ENCODE measurements at regions not wholly inside any gene's neighbourhood (a gene's known extent, or its start where the extent isn't known, plus 50 kb on each side); places are given as distances from the start of the nearest gene placed in this dataset.
"Not testable (repeated sequence)": the region's sequence is repeated elsewhere in the genome, so short reads cannot be mapped to it uniquely, and the experiment has no call there.

DNA sequence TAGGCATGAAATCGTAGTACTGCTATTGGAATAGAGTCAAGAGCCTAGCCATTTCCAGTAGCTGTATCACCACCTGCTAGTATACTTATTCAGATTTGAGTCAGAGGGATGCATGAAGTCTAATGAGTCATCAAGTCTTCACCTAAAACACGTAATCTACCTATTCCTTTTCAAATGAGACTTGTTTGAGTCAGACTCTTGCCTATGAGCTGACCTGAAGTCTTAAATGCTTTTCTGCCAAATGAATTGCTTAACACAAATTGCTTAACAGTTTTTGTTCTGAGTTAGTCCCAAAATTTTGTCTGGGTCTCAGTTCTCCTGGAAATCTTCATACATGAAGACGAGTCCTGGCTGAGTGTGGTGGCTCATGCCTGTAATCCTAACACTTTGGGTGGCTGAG is 165.2 kb downstream of the GNAT3 start:
- DNase-seq: no peak

GRCh38 chr7:80335511-80336231 is 176.2 kb downstream of the GNAT3 start:
- DNase-seq: peak; percentile 50

DNA sequence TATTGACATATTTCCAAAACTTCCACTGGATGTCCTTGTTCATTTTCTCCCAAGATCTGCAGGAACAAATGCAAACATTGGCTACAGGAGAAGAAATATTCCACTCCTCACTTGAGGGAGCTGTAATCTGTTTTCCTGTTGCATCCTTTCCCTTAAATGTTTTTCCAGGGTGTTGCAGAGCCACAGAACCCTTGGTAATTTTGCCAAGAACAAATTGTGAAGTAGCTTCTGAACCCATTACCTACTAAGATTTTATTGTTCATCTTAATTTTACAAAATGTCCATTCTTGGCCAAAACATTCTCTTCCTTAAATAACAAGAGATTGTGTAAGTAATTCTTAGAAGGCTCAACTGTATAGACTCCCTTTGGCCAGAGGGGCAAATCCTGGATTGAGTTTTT is 177.0 kb downstream of the GNAT3 start:
- no peak for DNase-seq

DNA sequence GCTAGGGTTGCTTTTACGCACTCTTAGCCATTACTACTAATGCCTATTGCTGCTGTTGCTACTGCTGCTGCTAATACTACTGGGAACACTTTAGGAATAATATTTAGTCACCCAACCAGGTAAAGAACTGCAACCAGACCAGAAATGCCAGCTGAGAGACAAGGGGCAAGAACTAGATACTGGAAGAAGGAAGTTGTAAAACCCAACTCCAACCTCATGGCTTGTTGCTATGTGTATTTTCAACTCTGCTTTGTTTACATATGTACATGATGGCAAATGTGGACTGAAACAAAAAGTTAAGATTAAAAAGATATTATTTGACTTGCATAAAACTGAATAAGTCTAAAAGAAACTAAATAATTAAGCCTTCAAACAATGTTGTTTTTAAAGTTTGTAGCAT is 177.7 kb downstream of the GNAT3 start:
- no peak for DNase-seq

DNA sequence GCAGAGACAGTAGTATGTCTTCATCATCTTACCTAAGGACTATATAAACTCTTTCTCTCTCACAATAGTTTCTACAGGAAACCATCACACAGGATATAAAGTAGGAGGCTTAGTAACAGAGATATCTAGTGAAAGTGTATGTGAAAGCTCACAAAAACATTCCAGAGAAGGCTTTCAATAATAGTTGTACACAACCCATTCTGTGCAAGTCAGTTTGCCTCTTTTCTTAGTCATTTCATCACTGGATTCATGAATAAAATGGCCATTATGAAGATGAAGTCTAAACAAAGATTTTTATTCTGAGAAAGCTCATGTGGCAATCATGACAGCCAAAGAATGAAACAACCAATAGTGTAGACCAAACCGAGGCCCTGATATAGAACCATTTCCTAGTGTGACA is 178.8 kb downstream of the GNAT3 start:
- no peak for DNase-seq

- DNase-seq: no peak
Observed at GRCh38 chr7:80330434-80330833, 181.4 kb downstream of the GNAT3 start.

- no peak for DNase-seq
Observed at GRCh38 chr7:80324032-80324431, 187.8 kb downstream of the GNAT3 start.

GRCh38 chr7:80319461-80319860 is 184.8 kb downstream of the GNAI1 start:
- no peak for DNase-seq

GRCh38 chr7:80318081-80318480 is 183.4 kb downstream of the GNAI1 start:
- no peak for DNase-seq

GRCh38 chr7:80316811-80317210 is 182.2 kb downstream of the GNAI1 start:
- DNase-seq: no peak

GRCh38 chr7:80313716-80314115 is 179.1 kb downstream of the GNAI1 start:
- DNase-seq: no peak

DNA sequence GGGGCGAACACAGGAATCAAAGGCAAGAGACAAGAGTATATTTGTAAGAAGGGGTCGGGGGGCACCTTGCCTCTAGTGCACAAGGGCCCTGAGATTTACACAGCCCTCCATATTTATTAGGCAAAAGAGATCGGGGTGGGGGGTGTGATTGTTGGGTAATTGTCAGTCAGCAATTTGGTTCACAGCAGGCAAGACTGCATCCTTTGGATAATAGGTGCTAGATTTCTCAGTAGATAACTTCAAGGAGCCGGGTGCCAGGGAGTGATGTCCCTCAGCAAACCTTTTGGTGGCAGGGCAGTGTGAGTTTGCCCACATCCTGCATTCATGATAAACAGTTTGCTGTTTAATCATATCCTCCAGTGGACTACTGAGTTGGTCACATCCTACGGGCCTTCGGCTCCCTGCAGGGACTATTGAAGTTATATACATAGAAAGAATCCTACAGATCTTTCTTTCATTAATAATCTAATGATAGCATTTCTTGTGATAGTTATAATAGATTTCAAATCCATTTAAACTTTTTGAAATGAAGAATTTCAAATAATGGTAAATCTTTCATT is 178.5 kb downstream of the GNAI1 start:
- no peak for DNase-seq

DNA sequence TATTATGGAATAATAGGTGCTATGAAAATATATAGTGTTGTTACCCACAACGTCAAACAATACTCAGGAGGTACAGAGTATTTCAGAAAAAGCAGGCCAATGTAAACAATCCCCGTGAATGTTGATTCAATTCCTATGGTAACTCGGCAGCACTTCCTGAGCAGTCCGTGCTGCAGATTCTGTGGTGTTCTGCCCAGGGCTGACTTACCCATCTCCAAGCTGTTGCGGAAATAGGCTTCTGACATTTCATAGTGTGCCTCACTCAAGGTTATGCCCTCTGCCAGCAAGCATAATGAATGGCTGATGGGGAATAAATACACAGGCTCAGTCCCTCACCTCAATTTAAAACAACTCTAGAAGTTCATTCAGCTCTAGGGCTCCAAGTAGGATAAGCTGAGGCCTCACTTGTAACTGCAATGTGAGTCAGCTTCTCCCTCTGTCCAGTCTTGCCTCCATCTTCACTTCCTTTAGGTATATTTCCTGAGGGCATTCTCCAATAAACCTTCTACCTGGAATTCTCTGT is 177.6 kb downstream of the GNAI1 start:
- DNase-seq: peak; percentile 50

DNA sequence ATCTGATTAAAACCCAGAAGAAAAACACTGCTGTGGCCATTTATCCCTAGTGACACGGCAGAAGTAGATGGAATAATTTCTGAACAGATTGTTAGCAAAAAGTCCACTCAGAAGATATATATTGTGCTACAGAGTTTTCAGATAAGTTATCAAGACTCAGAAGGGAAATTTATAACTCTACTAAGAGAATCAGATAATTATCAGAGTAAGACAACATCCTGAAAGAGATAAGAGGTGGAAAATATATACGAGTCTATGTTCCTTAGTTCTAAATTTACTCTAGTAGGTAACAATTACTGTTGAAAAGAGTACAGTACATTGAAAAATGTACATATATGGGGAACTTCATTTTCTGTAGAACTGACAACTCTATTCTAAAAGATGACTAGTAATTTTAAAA is 176.7 kb downstream of the GNAI1 start:
- no peak for DNase-seq

- no peak for DNase-seq
Observed at GRCh38 chr7:80309971-80310549, 175.4 kb downstream of the GNAI1 start.

DNA sequence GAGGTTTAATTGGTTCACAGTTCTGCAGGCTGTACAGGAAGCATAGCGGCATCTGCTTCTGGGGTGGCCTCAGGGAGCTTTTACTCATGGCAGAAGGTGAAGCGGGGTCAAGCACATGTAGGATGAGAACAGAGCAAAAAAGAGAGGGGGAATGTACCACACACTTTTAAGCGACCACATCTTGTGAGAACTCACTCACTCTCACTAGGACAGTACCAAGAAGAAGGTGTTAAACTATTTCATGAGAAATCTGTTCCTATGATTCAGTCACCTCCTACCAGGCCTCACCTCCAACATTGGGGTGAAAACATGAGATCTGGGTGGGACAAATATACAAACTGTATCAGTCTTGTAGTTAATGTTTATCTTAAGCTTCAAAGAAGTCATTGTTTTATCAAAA is 174.7 kb downstream of the GNAI1 start:
- DNase-seq: no peak

- DNase-seq: no peak
Observed at GRCh38 chr7:80307227-80307856, 172.7 kb downstream of the GNAI1 start.

- DNase-seq: no peak
Observed at GRCh38 chr7:80303315-80303714, 168.7 kb downstream of the GNAI1 start.

GRCh38 chr7:80302636-80303035 is 168.0 kb downstream of the GNAI1 start:
- no peak for DNase-seq

DNA sequence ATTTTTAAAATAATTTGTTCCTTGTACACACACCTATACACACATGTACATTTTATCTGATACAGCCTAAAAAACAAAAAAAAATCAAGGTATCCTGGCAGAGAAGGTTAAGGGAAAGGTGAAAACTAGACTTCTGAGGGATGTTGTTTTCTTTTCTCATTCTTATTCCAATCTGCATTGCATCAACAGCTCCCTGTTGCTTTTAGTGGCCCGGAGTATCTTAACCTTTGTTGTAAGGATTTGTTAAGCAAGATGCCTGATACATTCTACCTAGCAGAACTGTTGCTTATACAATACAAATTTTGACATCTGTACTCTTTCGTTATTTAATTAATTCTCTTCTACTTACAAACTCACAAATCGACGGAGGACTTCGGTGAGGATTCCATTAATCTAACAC is 167.4 kb downstream of the GNAI1 start:
- DNase-seq: no peak

DNA sequence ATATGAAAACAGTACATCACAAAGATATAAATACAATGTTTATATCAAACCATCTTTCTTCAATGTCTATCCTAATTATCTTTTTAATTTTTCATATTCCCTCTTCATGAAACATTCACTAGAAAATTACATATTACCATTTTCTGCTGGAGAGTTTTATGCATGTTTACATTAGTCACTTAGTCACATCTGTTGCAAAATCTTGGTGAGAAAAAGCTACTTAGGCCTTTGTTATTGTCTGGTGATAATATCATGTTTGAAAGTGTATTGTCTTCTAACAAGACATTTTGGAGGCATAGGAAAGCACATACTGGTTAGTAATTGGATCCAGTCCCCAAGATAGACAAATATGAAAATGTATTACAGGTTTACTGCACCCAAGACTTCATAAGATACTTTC is 163.6 kb downstream of the GNAI1 start:
- no peak for DNase-seq

- no peak for DNase-seq
Observed at GRCh38 chr7:80294346-80294745, 159.7 kb downstream of the GNAI1 start.

DNA sequence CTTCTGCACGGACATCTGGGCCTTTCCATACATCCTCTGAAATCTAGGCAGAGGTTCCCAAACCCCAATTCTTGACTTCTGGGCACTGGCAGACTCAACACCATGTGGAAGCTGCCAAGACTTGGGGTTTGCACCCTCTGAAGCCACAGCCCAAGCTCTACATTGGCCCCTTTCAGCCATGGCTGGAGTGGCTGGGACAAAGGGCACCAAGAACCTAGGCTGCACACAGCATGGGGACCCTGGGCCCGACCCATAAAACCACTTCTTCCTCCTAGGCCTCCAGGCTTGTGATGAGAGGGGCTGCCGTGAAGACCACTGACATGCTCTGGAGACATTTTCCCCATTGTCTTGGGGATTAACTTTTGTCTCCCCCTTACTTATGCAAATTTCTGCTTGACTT is 158.0 kb downstream of the GNAI1 start:
- not testable (repeated sequence) for DNase-seq
